ENCODE measurements at regions not wholly inside any gene's neighbourhood (a gene's known extent, or its start where the extent isn't known, plus 50 kb on each side); places are given as distances from the start of the nearest gene placed in this dataset.
A peak's percentile ranks its signal among the peaks of the same experiment; 100 is the strongest.

GRCh38 chr9:14438232-14439021 is 124.5 kb upstream of the NFIB start:
- Mint-ChIP-seq H3K36me3 (ENCODE audit: insufficient read depth, unreplicated experiment) (no peaks in the 10 kb centered on the region), H3K9me3 (ENCODE audit: unreplicated experiment) (no peaks in the 10 kb centered on the region), H3K27ac (ENCODE audit: low read depth, unreplicated experiment) (no peak overlapping the region), H3K4me3 (ENCODE audit: unreplicated experiment) (no peak overlapping the region), H3K4me1 (ENCODE audit: insufficient read depth, unreplicated experiment) (peaks cover 6% of the 10 kb centered on the region), H3K27me3 (ENCODE audit: insufficient read depth, unreplicated experiment) (peaks cover 8% of the 10 kb centered on the region)
- ChIA-PET POLR2A (no interaction called here), CTCF (interaction anchor here (0.6 to 5.5 kb wide), 6 partner anchors 11 to 1405 kb away, joined by 3 to 61 read pairs (median 6); no protein-coding TSS in a partner anchor)
- intact Hi-C loops (cut with micrococcal nuclease) = loop anchor here (10.0 kb wide), 1 partner anchor 1404 kb away; no protein-coding TSS in a partner anchor
- DNase-seq (ENCODE audit: unreplicated experiment) = no peak
- no TSS peak for BruUV-seq (replicated peaks)
- TF ChIP-seq, protein P1, sequence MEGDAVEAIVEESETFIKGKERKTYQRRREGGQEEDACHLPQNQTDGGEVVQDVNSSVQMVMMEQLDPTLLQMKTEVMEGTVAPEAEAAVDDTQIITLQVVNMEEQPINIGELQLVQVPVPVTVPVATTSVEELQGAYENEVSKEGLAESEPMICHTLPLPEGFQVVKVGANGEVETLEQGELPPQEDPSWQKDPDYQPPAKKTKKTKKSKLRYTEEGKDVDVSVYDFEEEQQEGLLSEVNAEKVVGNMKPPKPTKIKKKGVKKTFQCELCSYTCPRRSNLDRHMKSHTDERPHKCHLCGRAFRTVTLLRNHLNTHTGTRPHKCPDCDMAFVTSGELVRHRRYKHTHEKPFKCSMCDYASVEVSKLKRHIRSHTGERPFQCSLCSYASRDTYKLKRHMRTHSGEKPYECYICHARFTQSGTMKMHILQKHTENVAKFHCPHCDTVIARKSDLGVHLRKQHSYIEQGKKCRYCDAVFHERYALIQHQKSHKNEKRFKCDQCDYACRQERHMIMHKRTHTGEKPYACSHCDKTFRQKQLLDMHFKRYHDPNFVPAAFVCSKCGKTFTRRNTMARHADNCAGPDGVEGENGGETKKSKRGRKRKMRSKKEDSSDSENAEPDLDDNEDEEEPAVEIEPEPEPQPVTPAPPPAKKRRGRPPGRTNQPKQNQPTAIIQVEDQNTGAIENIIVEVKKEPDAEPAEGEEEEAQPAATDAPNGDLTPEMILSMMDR (IDR thresholded peaks at IDR 0.05; ENCODE audit: unreplicated experiment) = no peak

- TF ChIP-seq, protein P1 (IDR thresholded peaks at IDR 0.05; ENCODE audit: unreplicated experiment) = no peak
- DNase-seq (ENCODE audit: unreplicated experiment) = peak; percentile 48
- intact Hi-C loops (cut with micrococcal nuclease) = loop anchor here (10.0 kb wide), 1 partner anchor 1403 kb away; no protein-coding TSS in a partner anchor
- ChIA-PET CTCF (interaction anchor here (0.6 to 5.5 kb wide), 11 partner anchors 10 to 1404 kb away, joined by 3 to 61 read pairs (median 4); no protein-coding TSS in a partner anchor), POLR2A (interaction anchor here (0.7 kb wide), 1 partner anchor 717 kb away, joined by 3 read pairs; no protein-coding TSS in a partner anchor)
- Mint-ChIP-seq H3K4me3 (ENCODE audit: unreplicated experiment) (no peak overlapping the region), H3K4me1 (ENCODE audit: insufficient read depth, unreplicated experiment) (peaks cover 6% of the 10 kb centered on the region), H3K27me3 (ENCODE audit: insufficient read depth, unreplicated experiment) (no peaks in the 10 kb centered on the region), H3K36me3 (ENCODE audit: insufficient read depth, unreplicated experiment) (peaks cover 1% of the 10 kb centered on the region), H3K27ac (ENCODE audit: low read depth, unreplicated experiment) (no peak overlapping the region), H3K9me3 (ENCODE audit: unreplicated experiment) (no peaks in the 10 kb centered on the region)
- BruUV-seq (replicated peaks) = no TSS peak
These were observed 123.7 kb upstream of the NFIB start for GRCh38 chr9:14437354-14438231.

GRCh38 chr9:14435871-14436270 is 121.9 kb upstream of the NFIB start:
- H3K4me1 Mint-ChIP-seq (ENCODE audit: insufficient read depth, unreplicated experiment) = peaks cover 6% of the 10 kb centered on the region
- POLR2A ChIA-PET = no interaction called here
- no peaks in the 10 kb centered on the region for H3K27me3 Mint-ChIP-seq (ENCODE audit: insufficient read depth, unreplicated experiment)
- intact Hi-C loops (cut with micrococcal nuclease) = loop anchor here (10.0 kb wide), 1 partner anchor 1401 kb away; no protein-coding TSS in a partner anchor
- H3K27ac Mint-ChIP-seq (ENCODE audit: low read depth, unreplicated experiment) = no peak overlapping the region
- no peak overlapping the region for H3K4me3 Mint-ChIP-seq (ENCODE audit: unreplicated experiment)
- BruUV-seq (replicated peaks) = no TSS peak
- CTCF ChIA-PET = interaction anchor here (0.6 to 3.5 kb wide), 6 partner anchors 9 to 1402 kb away, joined by 3 to 16 read pairs (median 4); no protein-coding TSS in a partner anchor
- DNase-seq (ENCODE audit: unreplicated experiment) = no peak
- H3K36me3 Mint-ChIP-seq (ENCODE audit: insufficient read depth, unreplicated experiment) = peaks cover 6% of the 10 kb centered on the region
- H3K9me3 Mint-ChIP-seq (ENCODE audit: unreplicated experiment) = no peaks in the 10 kb centered on the region
- TF ChIP-seq, protein P1 (IDR thresholded peaks at IDR 0.05; ENCODE audit: unreplicated experiment) = no peak

Data from MCF 10A (cell line).